NCI-H2196 (cell line): ENCODE measurements at regions not wholly inside any gene's neighbourhood (a gene's known extent, or its start where the extent isn't known, plus 50 kb on each side); places are given as distances from the start of the nearest gene placed in this dataset.

ENCODE experiments used
- DNase-seq: peaks from one replicate; lab custom pipeline; 2025; ENCODE audit not compliant: unreplicated experiment; lab: John Stamatoyannopoulos, UW

GRCh38 chr9:80062567-80062966 is 490.8 kb downstream of the TLE4 start:
- DNase-seq: no peak

DNA sequence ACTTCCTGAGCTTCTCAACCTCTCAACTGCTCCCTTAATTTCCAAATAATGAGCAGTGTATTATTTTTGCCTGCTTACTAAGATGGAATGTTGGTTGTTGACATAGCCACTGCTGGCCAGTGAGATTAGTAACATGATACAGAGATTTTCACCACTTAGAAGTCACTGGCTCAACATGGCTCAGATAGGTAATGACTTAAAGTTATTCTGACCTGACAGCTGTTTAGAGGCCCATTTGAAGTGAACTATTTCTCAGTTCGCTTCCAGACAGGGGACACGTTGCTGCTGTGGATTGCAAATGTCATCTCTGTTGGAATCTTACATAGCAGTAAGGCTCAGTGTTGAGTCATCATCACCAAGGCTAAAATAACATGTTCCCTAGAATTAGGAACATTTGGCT is 490.2 kb downstream of the TLE4 start:
- DNase-seq: peak; percentile 9

DNA sequence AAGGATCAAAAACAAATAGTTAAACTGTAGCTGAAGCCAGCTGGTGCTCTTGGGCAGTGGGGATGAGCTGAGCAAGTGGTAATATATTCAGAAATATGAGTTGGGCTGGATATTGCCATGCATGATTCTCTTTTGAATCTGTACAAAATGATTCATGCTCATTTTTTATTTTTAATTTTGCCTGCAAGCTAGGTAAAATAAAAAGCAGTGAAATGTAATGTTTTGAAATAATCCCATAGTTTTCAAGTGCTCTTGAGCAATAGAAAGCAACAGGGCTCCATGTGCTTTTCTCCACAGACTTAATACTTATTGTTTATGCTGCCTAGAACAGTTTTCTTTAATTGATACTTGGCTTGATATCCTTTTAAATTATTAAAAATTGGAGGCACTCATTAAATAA is 489.3 kb downstream of the TLE4 start:
- DNase-seq: no peak

- DNase-seq: no peak
Measured at GRCh38 chr9:80059979-80060378, 488.2 kb downstream of the TLE4 start.

- DNase-seq: no peak
Measured at GRCh38 chr9:80059191-80059590, 487.4 kb downstream of the TLE4 start.

GRCh38 chr9:80052830-80053229 is 481.1 kb downstream of the TLE4 start:
- no peak for DNase-seq

DNA sequence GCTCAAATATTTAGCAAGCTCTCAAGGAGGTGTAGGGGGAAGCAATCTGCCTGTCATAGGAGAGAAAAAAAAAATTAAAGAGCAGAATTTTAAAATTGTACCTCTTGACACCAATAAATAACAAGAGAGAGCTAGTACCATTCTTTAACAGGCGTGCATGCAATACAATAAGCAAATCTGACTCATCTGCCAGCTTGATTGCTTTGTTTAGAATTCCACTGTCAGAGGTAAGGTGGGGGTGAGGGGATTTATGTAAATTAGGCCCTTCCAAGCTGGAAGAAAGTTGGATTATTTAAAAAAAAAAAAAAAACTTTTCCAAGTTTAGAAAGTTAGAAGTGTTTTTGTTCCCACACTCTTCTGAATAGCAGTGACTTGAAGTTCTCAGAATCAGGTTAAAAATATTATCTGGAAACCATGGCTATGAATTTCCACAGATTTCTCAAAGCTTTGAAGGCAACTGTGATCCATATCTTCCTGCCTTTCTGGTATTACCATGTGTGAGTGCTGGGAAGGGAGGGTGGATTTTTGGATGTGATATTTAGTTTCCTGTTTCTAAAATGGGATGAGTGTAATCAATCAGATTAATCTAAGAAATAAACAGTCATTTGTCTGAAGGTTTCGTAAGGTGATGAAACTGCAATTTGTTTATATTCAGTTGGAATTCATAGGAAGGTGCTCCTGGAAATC is 477.5 kb downstream of the TLE4 start:
- no peak for DNase-seq

GRCh38 chr9:80046481-80046880 is 474.7 kb downstream of the TLE4 start:
- no peak for DNase-seq

DNA sequence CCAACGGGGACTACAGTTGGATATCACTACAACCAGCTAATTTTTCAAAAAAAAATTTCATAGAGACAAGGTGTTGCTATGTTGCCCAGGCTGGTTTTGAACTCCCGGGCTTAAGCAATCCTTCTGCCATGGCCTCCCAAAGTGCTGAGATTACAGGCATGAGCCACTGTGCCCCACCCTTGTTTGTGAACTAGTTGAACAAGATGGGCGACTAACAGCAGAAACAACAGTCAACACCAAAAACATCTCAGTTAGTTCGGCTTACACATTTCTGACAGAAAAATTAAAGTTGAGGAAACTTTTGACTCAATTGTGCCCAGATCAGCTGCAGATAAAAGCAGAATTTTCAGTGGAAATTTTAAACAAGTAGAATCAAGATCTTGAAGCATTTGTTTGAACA is 470.1 kb downstream of the TLE4 start:
- DNase-seq: no peak

DNA sequence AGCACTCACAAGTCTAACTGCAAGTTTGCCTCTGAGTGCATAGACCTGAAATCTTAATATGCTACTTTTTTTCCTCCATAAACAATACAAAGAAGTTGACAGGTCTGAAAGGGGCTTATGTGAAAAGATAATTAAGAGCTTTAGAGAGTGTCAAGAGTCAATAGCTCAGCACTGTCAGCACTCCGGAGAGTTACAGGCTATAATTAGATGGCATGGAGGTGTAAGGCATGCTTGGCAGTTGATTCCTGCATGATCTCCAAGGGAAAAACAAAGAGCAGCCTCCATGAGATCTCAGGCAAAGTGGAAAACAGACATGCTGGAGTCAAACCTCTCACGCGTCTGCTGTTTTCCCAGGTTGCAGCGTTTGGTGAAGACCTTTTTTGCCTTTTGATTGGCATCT is 468.7 kb downstream of the TLE4 start:
- DNase-seq: no peak

DNA sequence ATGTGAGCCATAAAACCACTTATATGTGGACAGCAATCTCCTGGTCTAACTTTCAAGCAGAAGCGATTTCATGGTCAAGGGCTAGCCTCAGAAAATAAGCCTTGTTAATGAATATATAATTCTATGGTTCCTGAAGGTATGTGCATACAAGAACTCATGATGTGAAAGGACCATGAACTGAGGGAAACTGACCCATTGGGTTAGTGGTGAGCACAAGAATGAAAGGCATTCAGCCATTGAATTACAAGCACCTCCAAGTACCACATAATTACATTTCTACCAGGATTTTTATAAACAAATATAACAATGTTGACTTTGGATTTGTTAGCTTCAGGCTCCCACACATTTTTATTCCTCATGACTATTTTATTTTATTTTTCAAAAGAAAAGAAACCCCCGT is 459.0 kb downstream of the TLE4 start:
- DNase-seq: no peak

GRCh38 chr9:80028501-80028900 is 456.7 kb downstream of the TLE4 start:
- DNase-seq: no peak

- DNase-seq: no peak
Measured at GRCh38 chr9:80025796-80026520, 454.2 kb downstream of the TLE4 start.

GRCh38 chr9:80025131-80025530 is 453.4 kb downstream of the TLE4 start:
- no peak for DNase-seq

DNA sequence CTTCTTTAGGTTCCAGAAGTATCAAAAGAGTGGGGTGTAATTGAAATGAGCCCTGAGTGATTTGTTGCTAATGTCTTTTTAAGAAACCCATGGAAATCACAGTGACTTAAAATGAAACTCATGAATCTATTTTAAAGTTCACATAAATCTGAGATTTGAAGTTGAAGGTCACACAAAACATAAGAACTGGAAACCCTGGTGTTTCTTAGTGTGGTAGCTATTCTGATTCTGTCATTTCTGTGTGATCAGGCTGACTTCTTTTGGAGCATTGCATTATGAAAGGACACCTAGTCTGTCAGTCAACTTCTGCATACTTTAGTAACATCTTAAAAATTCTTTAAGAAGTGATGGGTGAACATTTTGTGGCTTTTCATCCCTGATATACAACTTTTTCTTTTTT is 448.8 kb downstream of the TLE4 start:
- DNase-seq: no peak

DNA sequence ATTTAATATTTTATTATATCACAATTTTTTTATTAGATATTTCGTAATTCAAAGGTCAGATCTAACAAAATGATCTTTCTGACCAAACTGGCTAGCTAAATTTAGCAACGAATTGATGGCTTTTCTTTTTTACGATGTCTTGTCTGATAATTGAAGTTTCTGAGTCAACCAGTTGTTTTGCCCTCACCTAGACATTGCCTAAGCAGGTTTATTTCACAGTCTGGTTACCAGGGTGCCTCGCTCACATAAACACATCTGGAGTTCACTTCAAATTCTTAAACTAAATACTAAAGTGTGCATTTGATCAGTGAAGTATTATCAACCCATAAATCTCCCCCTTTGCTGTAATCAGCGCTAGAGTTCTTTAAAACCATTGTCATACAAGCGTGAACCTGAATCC is 448.3 kb downstream of the TLE4 start:
- DNase-seq: no peak

DNA sequence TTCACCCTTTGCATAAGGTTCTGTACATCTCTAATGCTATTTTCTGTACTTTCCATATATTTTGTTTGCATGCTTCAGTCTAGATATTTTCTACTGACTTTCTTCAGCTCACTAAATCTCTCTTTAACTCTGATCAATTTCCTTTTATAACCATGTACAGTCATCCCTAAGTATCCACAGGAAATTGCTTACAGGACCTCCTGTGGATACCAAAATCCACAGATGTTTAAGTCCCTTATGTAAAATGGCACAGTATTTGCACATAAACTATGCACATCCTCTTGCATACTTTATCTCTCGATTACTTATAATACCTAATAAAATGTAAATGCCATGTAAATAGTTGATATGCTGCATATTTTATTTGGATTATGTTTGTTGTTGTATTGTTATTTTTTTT is 442.1 kb downstream of the TLE4 start:
- DNase-seq: no peak

DNA sequence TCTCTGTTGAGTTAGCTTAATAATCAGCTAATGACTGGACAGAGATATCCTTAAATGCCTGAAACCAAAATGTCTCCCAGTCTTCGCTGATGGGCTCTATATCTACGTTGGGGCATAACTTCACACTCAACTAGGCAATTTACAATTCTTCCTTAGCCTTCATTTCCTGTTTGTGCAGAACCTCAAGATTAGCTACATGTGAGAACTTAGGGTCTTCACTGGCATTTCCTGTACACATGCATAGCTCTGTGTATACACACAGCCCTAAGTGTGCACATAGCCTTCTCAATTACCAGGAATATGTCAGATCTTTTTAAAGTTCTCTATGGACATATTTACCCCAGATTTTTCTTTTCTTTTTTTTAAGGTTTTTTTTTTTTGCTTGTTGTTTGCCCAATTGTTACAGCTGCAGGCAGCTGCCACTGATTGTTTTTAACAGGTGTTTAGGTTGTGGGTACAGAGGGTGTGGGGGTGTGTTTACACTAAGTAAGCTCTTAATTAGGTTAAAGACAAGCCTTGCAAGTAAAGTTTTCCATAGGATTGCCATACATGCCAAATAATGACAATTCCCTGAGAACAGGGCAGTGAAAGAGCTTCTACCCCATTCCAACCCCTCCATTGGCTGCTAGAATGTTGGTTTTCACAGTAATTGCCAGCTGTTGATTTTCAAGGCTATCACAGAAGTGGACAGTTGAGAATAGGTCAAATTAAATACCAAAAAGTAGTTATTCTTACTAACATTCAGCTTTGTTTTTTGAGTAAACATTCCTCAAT is 441.0 kb downstream of the TLE4 start:
- no peak for DNase-seq

GRCh38 chr9:80009204-80009603 is 437.4 kb downstream of the TLE4 start:
- DNase-seq: no peak

GRCh38 chr9:80004714-80005113 is 432.9 kb downstream of the TLE4 start:
- no peak for DNase-seq

- DNase-seq: no peak
Measured at GRCh38 chr9:79990536-79990935, 418.8 kb downstream of the TLE4 start.

DNA sequence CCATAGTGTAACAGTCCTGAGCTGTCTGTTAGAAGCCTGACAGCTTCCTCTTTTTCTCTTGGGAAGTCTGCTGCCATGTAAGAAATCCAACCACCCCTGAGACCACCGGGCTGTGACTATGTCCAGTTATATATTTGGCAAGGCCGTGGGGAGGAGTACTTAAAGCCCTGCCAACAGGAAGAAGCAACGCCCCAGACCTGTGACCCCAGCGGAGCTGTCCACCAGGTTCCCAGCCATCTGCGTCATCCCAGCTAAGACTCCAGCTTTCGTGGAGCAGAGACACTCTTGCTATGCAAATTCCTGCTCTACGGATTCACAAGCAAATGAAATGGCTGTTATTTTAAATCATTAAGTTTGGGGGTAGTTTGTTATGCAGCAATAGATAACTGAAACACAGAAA is 417.3 kb downstream of the TLE4 start:
- DNase-seq: no peak
